Gastroesophageal sphincter (tissue), 3 donors: ENCODE measurements at regions not wholly inside any gene's neighbourhood (a gene's known extent, or its start where the extent isn't known, plus 50 kb on each side); places are given as distances from the start of the nearest gene placed in this dataset.

Experiments used
- EP300 ChIP-seq: sonication (generic); formaldehyde crosslinking; IDR thresholded peaks from one replicate; pipeline ENCODE4 v1.6.1; 2017; ENCODE audit warnings: antibody characterized with exemption, mild to moderate bottlenecking
- POLR2A ChIP-seq, 2 donors: fragments of 450-650 bp; IDR thresholded peaks; one replicate each; pipeline ENCODE4 v1.6.1; 2017; ENCODE audit warnings: antibody characterized with exemption in 2 of 2, mild to moderate bottlenecking in 2 of 2, moderate library complexity in 1 of 2
- POLR2AphosphoS5 ChIP-seq: sonication (generic); formaldehyde crosslinking; IDR thresholded peaks from one replicate; pipeline ENCODE4 v1.6.1; 2017; ENCODE audit warnings: antibody characterized with exemption
- TF ChIP-seq, protein P1 (sequence below), 4 experiments: fragments of 200-600 bp in 2 of 4; fragments of 450-650 bp in 2 of 4; sonication (generic) in 1 of 4; IDR thresholded peaks; one replicate each; pipeline ENCODE4 v1.5.1; 2017 to 2019; ENCODE audit warnings: antibody characterized with exemption in 4 of 4, mild to moderate bottlenecking in 2 of 4, moderate library complexity in 2 of 4

DNA sequence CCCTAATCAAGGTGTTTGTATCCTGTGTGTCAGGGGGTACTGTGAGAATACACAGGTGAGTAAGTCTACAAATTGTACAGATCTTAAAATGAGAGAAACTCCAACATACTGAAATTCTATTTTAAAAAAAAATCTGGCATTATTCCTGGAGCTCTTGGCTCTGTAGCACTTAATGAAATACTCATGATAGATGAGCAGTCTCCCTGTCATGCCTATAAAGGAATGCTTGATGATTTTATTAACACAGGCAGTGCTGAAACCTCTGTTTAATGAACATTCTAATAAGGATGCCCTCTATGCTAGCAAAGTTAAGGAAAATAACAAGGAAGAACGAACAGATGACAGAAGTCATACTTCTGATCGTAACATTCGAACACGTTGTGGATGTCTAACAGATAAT, 233.9 kb upstream of the NEGR1 start:
- TF ChIP-seq POLR2A (IDR thresholded peaks at IDR 0.05): no peak
- TF ChIP-seq, protein P1, sequence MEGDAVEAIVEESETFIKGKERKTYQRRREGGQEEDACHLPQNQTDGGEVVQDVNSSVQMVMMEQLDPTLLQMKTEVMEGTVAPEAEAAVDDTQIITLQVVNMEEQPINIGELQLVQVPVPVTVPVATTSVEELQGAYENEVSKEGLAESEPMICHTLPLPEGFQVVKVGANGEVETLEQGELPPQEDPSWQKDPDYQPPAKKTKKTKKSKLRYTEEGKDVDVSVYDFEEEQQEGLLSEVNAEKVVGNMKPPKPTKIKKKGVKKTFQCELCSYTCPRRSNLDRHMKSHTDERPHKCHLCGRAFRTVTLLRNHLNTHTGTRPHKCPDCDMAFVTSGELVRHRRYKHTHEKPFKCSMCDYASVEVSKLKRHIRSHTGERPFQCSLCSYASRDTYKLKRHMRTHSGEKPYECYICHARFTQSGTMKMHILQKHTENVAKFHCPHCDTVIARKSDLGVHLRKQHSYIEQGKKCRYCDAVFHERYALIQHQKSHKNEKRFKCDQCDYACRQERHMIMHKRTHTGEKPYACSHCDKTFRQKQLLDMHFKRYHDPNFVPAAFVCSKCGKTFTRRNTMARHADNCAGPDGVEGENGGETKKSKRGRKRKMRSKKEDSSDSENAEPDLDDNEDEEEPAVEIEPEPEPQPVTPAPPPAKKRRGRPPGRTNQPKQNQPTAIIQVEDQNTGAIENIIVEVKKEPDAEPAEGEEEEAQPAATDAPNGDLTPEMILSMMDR (IDR thresholded peaks at IDR 0.05): no peak
- TF ChIP-seq POLR2AphosphoS5: no peak
- TF ChIP-seq EP300: no peak
